ENCODE measurements at regions not wholly inside any gene's neighbourhood (a gene's known extent, or its start where the extent isn't known, plus 50 kb on each side); places are given as distances from the start of the nearest gene placed in this dataset.

- no peak for DNase-seq
Measured at GRCh38 chr2:53021292-53021691, 746.3 kb upstream of the CHAC2 start.

- no peak for DNase-seq
Measured at GRCh38 chr2:53018825-53019425, 748.7 kb upstream of the CHAC2 start.

DNA sequence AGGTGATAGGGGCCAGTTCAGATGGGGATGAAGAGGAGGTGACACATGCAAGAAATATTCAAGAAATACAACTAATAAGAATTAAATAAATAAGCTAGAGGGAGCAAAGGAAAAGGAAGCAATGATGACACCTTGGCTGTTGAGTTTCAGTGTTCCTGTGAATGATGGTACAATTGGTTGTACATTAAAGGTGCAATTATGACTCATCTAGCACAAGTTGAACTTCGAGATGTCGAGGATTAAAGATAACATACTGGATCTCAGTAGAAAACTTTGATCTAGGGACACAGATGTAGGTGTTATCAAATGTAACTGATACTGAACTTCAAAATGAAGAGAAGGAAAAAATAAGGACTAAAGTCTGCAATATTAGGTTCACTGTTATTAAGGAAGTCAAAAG is 760.6 kb upstream of the CHAC2 start:
- DNase-seq: no peak

DNA sequence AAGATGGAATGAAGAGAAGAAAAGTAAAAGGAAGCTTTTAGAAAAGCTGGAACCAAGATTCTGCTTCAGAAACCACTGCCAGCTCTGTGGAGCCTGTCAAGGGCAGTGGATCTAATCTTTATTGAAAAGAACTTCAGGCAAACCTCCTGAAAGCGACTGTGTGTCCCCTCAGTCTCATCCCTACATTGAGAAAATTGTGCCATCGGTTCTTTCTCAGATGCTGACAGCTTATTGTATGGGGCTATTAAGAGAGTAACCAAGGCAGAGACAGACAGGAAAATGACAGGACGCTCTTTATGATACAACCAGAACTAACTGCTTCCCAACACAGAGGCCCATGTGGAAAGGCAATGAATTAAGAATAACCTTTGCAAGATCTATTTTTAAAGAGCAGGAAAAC is 763.2 kb upstream of the CHAC2 start:
- no peak for DNase-seq

- DNase-seq: no peak
Measured at GRCh38 chr2:52995424-52995823, 772.2 kb upstream of the CHAC2 start.

DNA sequence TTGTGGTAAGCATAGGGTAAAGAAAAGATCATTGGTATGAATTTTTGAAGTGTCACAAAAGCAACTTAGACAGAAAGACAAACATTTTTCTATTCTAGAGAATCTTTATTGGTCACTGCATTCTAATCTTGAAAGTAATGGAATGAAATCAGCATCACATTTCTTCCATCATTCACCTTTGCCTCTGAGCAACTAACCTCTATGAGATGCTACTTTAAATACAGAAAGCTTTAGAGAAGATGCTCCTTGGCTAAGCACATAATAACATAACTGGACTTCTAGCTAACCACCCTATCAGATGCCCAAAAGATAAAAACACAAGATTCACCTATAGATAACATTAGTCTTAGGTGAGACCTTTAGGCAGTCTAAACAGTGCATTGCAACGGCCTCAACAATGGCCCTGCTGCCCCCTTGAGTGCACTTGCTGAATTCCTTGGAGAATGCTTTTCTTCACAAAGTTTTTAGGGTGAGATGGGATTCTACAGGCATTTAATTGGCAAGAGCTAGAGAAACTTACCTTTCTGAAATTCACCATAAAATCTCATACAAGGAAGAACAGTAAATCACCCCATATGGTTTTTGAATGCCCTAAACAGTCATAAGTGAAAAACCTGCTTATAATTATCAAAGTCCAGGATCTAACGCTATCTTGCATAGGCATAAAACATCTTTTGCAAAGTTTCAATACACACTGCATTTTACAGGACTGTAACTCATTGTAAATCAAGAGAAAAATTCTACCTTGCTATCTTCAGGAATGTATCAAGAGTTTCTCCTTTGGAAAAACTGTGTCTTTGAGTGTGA is 791.3 kb upstream of the CHAC2 start:
- DNase-seq: no peak

DNA sequence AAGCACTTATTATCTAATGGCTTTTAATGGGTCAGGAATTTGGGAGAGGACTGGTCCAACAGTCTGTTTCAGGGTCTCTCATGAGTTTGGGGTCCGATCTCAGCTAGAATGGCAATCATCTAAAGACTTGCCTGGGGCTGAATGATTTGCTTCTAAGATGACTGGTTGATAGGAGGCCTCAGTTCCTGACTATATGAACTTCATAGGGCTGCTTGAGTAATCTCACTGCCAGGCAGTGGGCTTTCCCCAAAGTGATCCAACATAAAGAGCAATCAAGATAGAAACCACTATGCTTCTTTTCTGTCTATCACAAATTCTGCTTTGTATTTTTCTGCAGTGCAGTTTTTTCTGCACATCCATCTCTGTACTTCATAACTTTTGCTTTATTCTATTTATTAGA is 793.5 kb upstream of the CHAC2 start:
- no peak for DNase-seq

DNA sequence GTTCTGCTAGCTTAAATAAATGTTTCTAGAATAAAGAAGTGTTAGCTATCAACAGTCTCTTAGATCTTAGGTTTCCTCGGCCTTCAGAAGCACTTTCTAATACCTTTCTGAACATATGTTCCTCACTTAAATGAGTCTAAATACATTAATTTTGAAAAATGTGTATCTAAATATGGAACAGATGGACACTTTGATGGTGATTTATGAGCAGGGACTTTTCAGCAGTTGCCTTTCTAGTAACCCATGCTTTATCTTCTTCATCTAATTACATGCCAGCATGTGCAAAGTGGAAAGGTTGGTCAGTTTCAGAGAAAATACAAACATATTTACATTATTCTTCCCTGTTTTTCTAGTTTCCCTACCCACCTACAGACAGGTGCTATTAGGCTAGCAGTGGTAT is 797.0 kb upstream of the CHAC2 start:
- no peak for DNase-seq

GRCh38 chr2:52968043-52968442 is 799.6 kb upstream of the CHAC2 start:
- DNase-seq: no peak

GRCh38 chr2:52964916-52965530 is 802.6 kb upstream of the CHAC2 start:
- no peak for DNase-seq

DNA sequence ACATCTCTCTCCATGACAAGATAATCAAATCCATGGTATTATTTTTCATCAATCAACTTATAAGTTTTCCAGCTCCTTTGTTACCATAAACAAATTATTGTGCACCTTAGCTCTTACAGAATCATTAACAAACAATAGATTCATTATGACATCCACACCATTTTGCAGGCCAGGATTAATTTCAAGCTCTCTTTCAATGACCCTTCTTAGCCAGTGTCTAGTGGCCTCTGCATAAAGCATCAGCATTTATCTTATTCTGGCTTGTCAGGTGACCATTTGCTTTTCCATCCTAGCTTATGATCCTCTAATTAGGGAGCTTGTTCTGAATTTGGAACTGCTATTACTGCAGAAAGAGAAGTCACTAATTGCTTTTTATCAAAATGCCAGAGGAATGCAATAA is 806.2 kb upstream of the CHAC2 start:
- DNase-seq: no peak

- DNase-seq: no peak
Measured at GRCh38 chr2:52960881-52961280, 806.7 kb upstream of the CHAC2 start.

- no peak for DNase-seq
Measured at GRCh38 chr2:52959801-52960200, 807.8 kb upstream of the CHAC2 start.

DNA sequence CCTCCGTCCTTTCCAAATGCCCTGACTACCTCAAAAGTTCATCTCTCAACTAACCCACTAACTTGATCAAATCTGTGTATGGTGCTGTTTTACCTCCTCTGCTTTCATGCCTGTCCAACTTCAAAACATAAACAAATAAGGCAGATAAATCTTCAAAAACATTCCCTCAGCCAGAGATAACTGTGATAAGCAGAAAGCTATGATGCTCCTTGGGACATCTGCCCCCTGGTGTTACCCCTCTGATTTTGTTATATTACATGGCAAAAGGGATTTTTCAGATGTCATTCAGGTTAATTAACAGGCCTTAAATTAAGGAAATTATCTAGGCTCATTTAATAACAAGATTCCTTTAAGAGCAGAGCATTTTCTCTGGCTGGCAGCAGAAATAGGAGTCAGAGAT is 810.8 kb upstream of the CHAC2 start:
- DNase-seq: no peak

- DNase-seq: no peak
Measured at GRCh38 chr2:52956118-52956517, 811.5 kb upstream of the CHAC2 start.

DNA sequence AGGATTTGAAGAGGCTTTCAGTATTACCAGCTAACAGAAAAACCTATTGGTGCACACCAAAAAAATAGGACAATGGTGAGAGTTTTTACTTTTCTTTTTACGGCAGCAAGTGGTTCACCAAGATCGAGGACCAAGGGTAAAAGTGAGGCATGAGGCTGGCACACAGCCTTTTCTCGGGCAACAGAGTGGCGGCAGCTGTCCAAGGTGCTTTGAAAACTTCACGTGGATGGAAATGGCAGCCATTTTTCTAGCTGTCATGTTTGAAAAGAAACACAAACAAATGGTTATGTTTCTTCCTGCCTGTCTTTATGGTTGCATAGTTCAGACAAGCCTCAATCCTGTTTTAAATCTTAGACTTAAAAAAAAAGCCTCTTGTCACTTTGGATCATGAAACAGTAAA is 812.5 kb upstream of the CHAC2 start:
- no peak for DNase-seq

GRCh38 chr2:52940101-52940500 is 827.5 kb upstream of the CHAC2 start:
- no peak for DNase-seq

DNA sequence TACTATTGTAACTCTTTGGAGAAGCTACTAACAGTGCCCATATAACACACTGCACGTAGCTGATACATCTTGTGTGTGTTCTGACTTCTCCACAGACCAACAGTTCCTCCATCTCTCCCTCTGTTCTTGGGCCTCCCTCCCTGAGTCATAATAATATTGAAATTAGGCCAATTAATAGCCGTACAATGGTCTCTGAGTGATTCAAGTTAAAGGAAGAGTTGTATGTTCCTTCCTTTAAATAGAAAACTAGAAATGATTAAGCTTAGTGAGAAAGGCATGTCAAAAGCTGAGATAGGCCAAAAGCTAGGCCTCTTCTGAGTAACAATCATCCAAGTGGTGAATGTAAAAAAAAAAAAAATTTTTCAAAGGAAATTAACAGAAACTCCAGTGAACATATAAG is 828.4 kb upstream of the CHAC2 start:
- DNase-seq: no peak

DNA sequence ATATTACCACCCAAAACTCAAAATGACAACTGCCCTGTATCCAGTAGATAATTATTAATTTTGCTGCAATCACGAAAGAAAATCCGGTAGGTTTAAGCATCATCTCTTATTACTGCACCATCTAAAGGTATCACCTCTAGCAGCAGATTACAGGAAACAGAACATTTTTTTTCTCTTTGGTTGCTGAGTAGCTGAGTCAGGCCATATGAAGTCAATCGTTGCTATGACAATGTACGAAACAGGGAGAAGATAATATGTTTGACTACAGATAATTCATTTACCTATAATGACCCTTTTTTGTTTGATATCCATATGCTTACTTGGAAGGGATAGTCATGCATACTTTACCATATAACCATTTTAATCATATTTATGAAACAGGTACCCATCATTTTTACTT is 831.6 kb upstream of the CHAC2 start:
- no peak for DNase-seq

- no peak for DNase-seq
Measured at GRCh38 chr2:52934920-52935640, 832.5 kb upstream of the CHAC2 start.

- DNase-seq: no peak
Measured at GRCh38 chr2:52934323-52934898, 833.2 kb upstream of the CHAC2 start.

- no peak for DNase-seq
Measured at GRCh38 chr2:52933878-52934277, 833.7 kb upstream of the CHAC2 start.

- DNase-seq: no peak
Measured at GRCh38 chr2:52931660-52932059, 835.9 kb upstream of the CHAC2 start.
